Heart right ventricle (tissue), 16 donors: ENCODE measurements at regions not wholly inside any gene's neighbourhood (a gene's known extent, or its start where the extent isn't known, plus 50 kb on each side); places are given as distances from the start of the nearest gene placed in this dataset.
A peak's percentile ranks its signal among the peaks of the same experiment; 100 is the strongest.

ENCODE experiments used
- ATAC-seq, 8 donors: fragments of 200-7000 bp; cut with Tn5 transposase; one replicate each; pipeline ENCODE4 v1.9.1; 2020; ENCODE audit warnings: mild to moderate bottlenecking in 8 of 8, moderate library complexity in 8 of 8, moderate number of reproducible peaks in 1 of 8
- DNase-seq, 2 donors: peaks; one replicate each; pipeline ENCODE4 v3.0.0-alpha.2; 2020
- H3K27ac ChIP-seq, 10 donors: fragments of 200-600 bp; sonication (generic) in 2 of 10; one replicate each; pipeline versions ENCODE4 v1.5.0 to v1.8.0; 2020 to 2022; ENCODE audit warnings: mild to moderate bottlenecking in 3 of 10
- H3K27me3 ChIP-seq, 7 donors: fragments of 200-600 bp; one replicate each; pipeline ENCODE4 v1.8.0; 2021 to 2022; ENCODE audit warnings: mild to moderate bottlenecking in 2 of 7
- H3K36me3 ChIP-seq, 9 donors: fragments of 200-600 bp; sonication (generic) in 1 of 9; one replicate each; pipeline versions ENCODE4 v1.5.0 to v1.8.0; 2020 to 2022; ENCODE audit warnings: mild to moderate bottlenecking in 2 of 9
- H3K4me1 ChIP-seq, 9 donors: fragments of 200-600 bp; sonication (generic) in 1 of 9; one replicate each; pipeline versions ENCODE4 v1.5.0 to v1.8.0; 2020 to 2022; ENCODE audit warnings: mild to moderate bottlenecking in 4 of 9
- H3K4me3 ChIP-seq, 10 donors: fragments of 200-600 bp; sonication (generic) in 2 of 10; one replicate each; pipeline versions ENCODE4 v1.5.0 to v1.8.0; 2020 to 2022; ENCODE audit warnings: mild to moderate bottlenecking in 7 of 10, moderate library complexity in 2 of 10
- H3K9me3 ChIP-seq, 11 donors: fragments of 200-600 bp in 10 of 11; sonication (generic) in 2 of 11; one replicate each; pipeline versions ENCODE4 v1.5.0 to v1.8.0; 2013 to 2022; ENCODE audit warnings: mild to moderate bottlenecking in 2 of 11, control low read depth in 1 of 11, moderate library complexity in 1 of 11
- CTCF ChIP-seq, 9 donors: fragments of 200-600 bp; sonication (generic) in 2 of 9; IDR thresholded peaks; one replicate each; pipeline versions ENCODE4 v1.5.0 to v1.8.0; 2021 to 2022; ENCODE audit warnings: antibody characterized with exemption in 9 of 9, mild to moderate bottlenecking in 5 of 9, moderate library complexity in 1 of 9
- WGBS, 2 donors: extraction: QIAGEN DNeasy Blood & Tissue Kit; methylation state at CpG; one replicate each; pipeline ENCODE4 v1.1.7; 2013; ENCODE audit warnings: inconsistent platforms in 1 of 2; 5-methylcytosine and 5-hydroxymethylcytosine counted together
- intact Hi-C, 10 donors: fragments of 100-400 bp; cut with DNase I; formaldehyde crosslinking; loops; one replicate each; pipeline versions ENCODE4 v1.11.1 to v1.14.2; 2022
- donor health status: Arrhythmogenic right ventricular cardiomyopathy.
- donor health status: ischemic (EF 13 %, LVEDD 7.1; RV severe dilation, severe dysfunction).
- donor health status: healthy with polysubstance abuse.
- donor health status: DM: no; HTN: yes; CAD: no.
- donor health status: DM: no; HTN: no; CAD: no.
- donor health status: ischemic (EF 25% LVEDD 6.9; RV normal size, moderate dysfunction).
- donor health status: ischemic (EF 25% LVEDD 5.7; RV mildly dilated, moderate dysfunction).
- donor health status: healthy.
- donor health status: DM: yes; HTN: yes; CAD: no.
- donor health status: Ischemic cardiomyopathy.
- donor health status: ischemic (EF 35%, LVEDD 5.7; RV mildly dilated, moderate dysfunction).
- donor health status: nonischemic (EF 11% LVEDD 7.7; RV severe dilation, severe dysfunction).
- donor health status: DM: yes; HTN: yes; CAD: no.
- donor health status: PGD.
- donor health status: ischemic (EF 29% LVEDD 5.4; RV normal size, mild dysfunction).
- donor health status: nonischemic (EF 23%, LVEDD 6.1; RV moderate dilation, normal function).

- ATAC-seq: no peak
- Histone ChIP-seq H3K36me3 (no peaks in the 10 kb centered on the region), H3K9me3 (no peaks in the 10 kb centered on the region), H3K27me3 (peaks cover 46 to 100% (median 99%) of the 10 kb centered on the region in 7 donors), H3K4me1 (peaks cover 2 to 49% (median 37%) of the 10 kb centered on the region in 9 donors), H3K4me3 (peak overlapping the region in 8 of 10 donors; percentile 7 to 49 (median 38)), H3K27ac (no peak overlapping the region)
- TF ChIP-seq CTCF (IDR thresholded peaks at IDR 0.05): no peak
- intact Hi-C loops: loop anchor here in 2 of 10 donors (5.0 kb wide), 2 partner anchors 37 to 42 kb away; no protein-coding TSS in a partner anchor
- DNase-seq: no peak
- WGBS, 2 donors: 5 to 7% methylated on average over 56 of the region's 56 CpGs
Measured at GRCh38 chr15:89409184-89410038, 74.8 kb upstream of the POLG start.

- WGBS, 2 donors: 5% methylated on average over 33 of the region's 33 CpGs
- intact Hi-C loops: loop anchor here in 2 of 10 donors (5.0 kb wide), 2 partner anchors 36 to 41 kb away; no protein-coding TSS in a partner anchor
- H3K36me3 ChIP-seq: no peaks in the 10 kb centered on the region
- H3K4me1 ChIP-seq: peaks cover 2 to 49% (median 37%) of the 10 kb centered on the region in 9 donors
- H3K27me3 ChIP-seq: peaks cover 41 to 100% (median 99%) of the 10 kb centered on the region in 7 donors
- H3K27ac ChIP-seq: no peak overlapping the region
- no peak for TF ChIP-seq CTCF (IDR thresholded peaks at IDR 0.05)
- DNase-seq: no peak
- peak overlapping the region in 8 of 10 donors; percentile 7 to 49 (median 38) for H3K4me3 ChIP-seq
- ATAC-seq: no peak
- H3K9me3 ChIP-seq: no peaks in the 10 kb centered on the region
Measured at GRCh38 chr15:89408372-89409183, 74.0 kb upstream of the POLG start.

GRCh38 chr15:89406940-89407607 lies 72.5 kb upstream of the POLG start:
- H3K9me3 ChIP-seq: no peaks in the 10 kb centered on the region
- 2 to 3% methylated on average over 46 of the region's 46 CpGs for WGBS, 2 donors
- no peak overlapping the region for H3K27ac ChIP-seq
- peaks cover 41 to 100% (median 99%) of the 10 kb centered on the region in 7 donors for H3K27me3 ChIP-seq
- H3K36me3 ChIP-seq: no peaks in the 10 kb centered on the region
- DNase-seq: no peak
- no peak for ATAC-seq
- H3K4me3 ChIP-seq: peak overlapping the region in 3 of 10 donors; percentile 1 to 28 (median 20)
- peaks cover 2 to 56% (median 37%) of the 10 kb centered on the region in 9 donors for H3K4me1 ChIP-seq
- TF ChIP-seq CTCF (IDR thresholded peaks at IDR 0.05): peak in 1 of 9 donors; percentile 6
- intact Hi-C loops: loop anchor here in 2 of 10 donors (5.0 kb wide), 2 partner anchors 35 to 40 kb away; no protein-coding TSS in a partner anchor
